Peyer's patch (tissue), 4 donors: ENCODE measurements at regions not wholly inside any gene's neighbourhood (a gene's known extent, or its start where the extent isn't known, plus 50 kb on each side); places are given as distances from the start of the nearest gene placed in this dataset.

ENCODE experiments used
- DNase-seq, 3 donors: peaks; one replicate each; pipeline ENCODE4 v3.0.0-alpha.2; 2017 to 2019
- H3K27ac ChIP-seq, 4 donors: fragments of 200-600 bp; sonication (generic); one replicate each; pipeline ENCODE4 v1.5.1; 2016 to 2019
- H3K27me3 ChIP-seq, 2 donors: fragments of 200-600 bp; sonication (generic); one replicate each; pipeline ENCODE4 v1.5.1; 2019
- H3K36me3 ChIP-seq, 3 donors: fragments of 200-600 bp; sonication (generic); one replicate each; pipeline ENCODE4 v1.5.1; 2016 to 2019
- H3K4me1 ChIP-seq, 4 donors: fragments of 200-600 bp; sonication (generic); one replicate each; pipeline ENCODE4 v1.5.1; 2016 to 2019
- H3K4me3 ChIP-seq, 4 donors: fragments of 200-600 bp; sonication (generic); 1 replicate in 3 of 4; 2 replicates in 1 of 4; pipeline ENCODE4 v1.5.1; 2016 to 2019; ENCODE audit warnings: mild to moderate bottlenecking in 1 of 4
- H3K9me3 ChIP-seq, 4 donors: fragments of 200-600 bp; sonication (generic); one replicate each; pipeline ENCODE4 v1.5.1; 2016 to 2019; ENCODE audit warnings: mild to moderate bottlenecking in 1 of 4
- POLR2A ChIP-seq, 2 donors: fragments of 450-650 bp; IDR thresholded peaks; one replicate each; pipeline ENCODE4 v1.5.1; 2017; ENCODE audit warnings: antibody characterized with exemption in 2 of 2, mild to moderate bottlenecking in 2 of 2, moderate library complexity in 2 of 2
- TF ChIP-seq, protein P1 (sequence below), 6 experiments: fragments of 450-650 bp in 4 of 6; fragments of 200-600 bp in 2 of 6; sonication (generic) in 1 of 6; IDR thresholded peaks; one replicate each; pipeline ENCODE4 v1.5.1; 2017 to 2019; ENCODE audit warnings: antibody characterized with exemption in 6 of 6, mild to moderate bottlenecking in 3 of 6, moderate library complexity in 1 of 6

DNA sequence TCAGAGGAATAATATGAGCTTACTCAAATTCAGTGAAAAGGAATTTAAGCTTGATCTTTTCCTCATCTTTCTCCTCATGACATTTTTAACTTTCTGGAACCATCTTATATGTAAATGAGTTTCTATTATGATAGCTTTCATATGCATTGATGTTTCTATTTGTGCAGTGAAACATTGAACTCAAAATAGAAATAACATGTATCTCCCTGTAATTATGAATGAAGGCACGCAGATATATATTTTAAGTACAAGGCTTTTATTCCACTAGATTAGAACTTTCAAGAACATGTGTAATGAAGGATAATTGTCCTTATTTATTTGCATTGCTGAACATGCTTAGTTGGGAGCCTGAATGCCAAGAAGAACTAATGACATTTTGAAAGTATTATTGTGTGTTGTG is 1391.7 kb upstream of the MIR17HG start:
- Histone ChIP-seq H3K27me3 (no peaks in the 10 kb centered on the region), H3K9me3 (no peaks in the 10 kb centered on the region), H3K4me3 (no peak overlapping the region), H3K4me1 (no peaks in the 10 kb centered on the region), H3K36me3 (no peaks in the 10 kb centered on the region), H3K27ac (no peak overlapping the region)
- no peak for DNase-seq
- TF ChIP-seq, protein P1, sequence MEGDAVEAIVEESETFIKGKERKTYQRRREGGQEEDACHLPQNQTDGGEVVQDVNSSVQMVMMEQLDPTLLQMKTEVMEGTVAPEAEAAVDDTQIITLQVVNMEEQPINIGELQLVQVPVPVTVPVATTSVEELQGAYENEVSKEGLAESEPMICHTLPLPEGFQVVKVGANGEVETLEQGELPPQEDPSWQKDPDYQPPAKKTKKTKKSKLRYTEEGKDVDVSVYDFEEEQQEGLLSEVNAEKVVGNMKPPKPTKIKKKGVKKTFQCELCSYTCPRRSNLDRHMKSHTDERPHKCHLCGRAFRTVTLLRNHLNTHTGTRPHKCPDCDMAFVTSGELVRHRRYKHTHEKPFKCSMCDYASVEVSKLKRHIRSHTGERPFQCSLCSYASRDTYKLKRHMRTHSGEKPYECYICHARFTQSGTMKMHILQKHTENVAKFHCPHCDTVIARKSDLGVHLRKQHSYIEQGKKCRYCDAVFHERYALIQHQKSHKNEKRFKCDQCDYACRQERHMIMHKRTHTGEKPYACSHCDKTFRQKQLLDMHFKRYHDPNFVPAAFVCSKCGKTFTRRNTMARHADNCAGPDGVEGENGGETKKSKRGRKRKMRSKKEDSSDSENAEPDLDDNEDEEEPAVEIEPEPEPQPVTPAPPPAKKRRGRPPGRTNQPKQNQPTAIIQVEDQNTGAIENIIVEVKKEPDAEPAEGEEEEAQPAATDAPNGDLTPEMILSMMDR (IDR thresholded peaks at IDR 0.05): no peak
- no peak for TF ChIP-seq POLR2A (IDR thresholded peaks at IDR 0.05)

DNA sequence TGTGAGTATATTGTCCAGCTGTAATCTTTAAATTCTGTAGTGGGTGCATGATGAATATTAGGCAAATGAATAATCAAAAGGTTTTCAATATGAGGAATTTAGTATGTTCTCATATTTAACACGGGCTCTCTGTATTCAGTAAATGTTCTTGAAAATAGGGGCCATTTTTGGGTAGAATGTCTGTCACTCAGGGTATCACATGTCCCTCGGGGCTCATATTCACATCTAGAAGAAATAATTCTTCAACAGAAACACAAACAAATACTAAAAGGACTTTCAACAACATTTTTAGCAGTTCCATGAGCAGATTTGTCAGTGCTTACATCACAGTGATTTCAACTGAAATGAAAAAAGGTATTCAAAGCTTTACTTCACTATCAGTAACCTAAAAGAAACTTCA is 1388.4 kb upstream of the MIR17HG start:
- Histone ChIP-seq H3K9me3 (no peaks in the 10 kb centered on the region), H3K4me3 (no peak overlapping the region), H3K27me3 (no peaks in the 10 kb centered on the region), H3K27ac (no peak overlapping the region), H3K4me1 (no peaks in the 10 kb centered on the region), H3K36me3 (no peaks in the 10 kb centered on the region)
- TF ChIP-seq POLR2A (IDR thresholded peaks at IDR 0.05): no peak
- TF ChIP-seq, protein P1 (IDR thresholded peaks at IDR 0.05): no peak
- no peak for DNase-seq

DNA sequence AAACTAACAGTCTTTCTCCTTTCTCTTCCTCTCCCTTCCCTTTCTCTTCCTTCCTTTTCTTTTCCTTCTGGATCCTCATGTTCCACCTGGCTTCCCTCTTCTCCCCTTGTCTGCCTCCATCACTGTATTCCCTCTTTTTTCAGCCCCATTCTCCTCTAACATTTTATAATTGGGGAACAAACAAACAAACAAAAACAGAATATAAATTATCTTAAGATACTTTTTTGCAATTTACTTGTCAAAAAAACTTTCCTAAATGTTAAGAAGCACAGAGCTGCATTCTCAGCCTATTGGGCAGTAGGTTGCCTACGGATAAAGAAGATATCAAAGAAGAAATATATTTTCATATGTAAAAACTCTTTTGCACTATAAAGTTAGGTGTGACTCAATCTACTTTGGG is 1382.2 kb upstream of the MIR17HG start:
- Histone ChIP-seq H3K9me3 (no peaks in the 10 kb centered on the region), H3K4me1 (no peaks in the 10 kb centered on the region), H3K27ac (no peak overlapping the region), H3K4me3 (no peak overlapping the region), H3K36me3 (no peaks in the 10 kb centered on the region), H3K27me3 (no peaks in the 10 kb centered on the region)
- TF ChIP-seq POLR2A (IDR thresholded peaks at IDR 0.05): no peak
- DNase-seq: no peak

DNA sequence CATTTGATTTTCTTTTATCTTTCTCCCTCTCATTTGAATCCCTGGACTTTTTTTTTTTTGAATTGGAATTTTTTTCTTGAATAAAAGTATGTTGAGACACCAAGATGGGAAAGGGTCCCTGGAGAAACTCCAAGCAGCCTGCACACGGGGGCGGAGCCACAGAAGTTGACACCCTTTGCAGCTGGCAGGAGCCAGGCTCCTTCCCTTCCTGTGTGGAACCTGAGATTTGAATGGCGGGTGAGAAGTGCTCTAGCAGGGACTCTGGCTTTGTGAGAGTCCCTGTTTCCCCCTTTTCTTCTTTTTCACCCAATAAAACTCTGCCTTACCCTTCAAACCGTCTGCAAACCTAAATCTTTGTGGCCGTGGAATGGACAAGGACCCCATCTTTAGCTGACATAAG is 1381.0 kb upstream of the MIR17HG start:
- Histone ChIP-seq H3K4me1 (no peaks in the 10 kb centered on the region), H3K27me3 (no peaks in the 10 kb centered on the region), H3K27ac (no peak overlapping the region), H3K9me3 (no peaks in the 10 kb centered on the region), H3K4me3 (no peak overlapping the region), H3K36me3 (no peaks in the 10 kb centered on the region)
- no peak for DNase-seq
- no peak for TF ChIP-seq POLR2A (IDR thresholded peaks at IDR 0.05)
- TF ChIP-seq, protein P1 (IDR thresholded peaks at IDR 0.05): no peak

DNA sequence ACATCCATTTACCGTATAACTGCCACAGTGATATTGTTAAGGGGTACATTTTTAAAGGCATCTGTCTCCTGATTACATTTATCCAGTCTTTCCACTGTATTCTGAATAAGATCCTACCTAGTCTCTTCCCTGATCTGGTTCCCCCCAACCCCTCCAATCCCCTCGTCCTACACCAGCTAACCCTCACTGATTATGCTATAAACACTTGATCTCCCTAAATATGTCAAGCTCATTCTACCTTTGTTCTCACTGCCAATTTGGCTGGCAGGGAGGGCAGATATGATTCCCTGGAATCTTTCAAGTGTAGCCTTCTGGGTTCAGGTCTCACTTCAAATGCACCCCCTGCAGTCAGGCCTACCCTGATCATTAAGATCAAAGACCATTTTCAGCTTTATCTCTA is 1379.8 kb upstream of the MIR17HG start:
- no peak overlapping the region for H3K4me3 ChIP-seq
- DNase-seq: no peak
- TF ChIP-seq, protein P1 (IDR thresholded peaks at IDR 0.05): no peak
- TF ChIP-seq POLR2A (IDR thresholded peaks at IDR 0.05): no peak

DNA sequence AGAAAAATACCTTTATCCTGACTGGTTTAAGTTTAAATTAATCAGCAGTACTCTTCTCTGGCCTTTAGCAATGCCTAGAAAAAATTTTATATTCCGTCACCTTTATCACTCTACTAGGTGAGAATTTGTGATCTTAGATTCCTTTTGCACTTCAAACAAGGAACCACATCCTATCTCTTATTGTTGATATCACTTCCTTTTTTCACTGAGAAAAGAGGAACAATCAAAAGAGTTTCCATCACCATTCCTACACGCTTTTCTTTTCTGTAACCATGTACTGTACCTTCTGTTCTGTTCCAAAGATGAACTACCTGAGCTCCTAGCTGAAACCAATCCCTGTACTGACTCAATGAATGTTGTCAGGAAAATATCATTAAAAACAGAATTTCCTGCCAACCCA is 1379.0 kb upstream of the MIR17HG start:
- Histone ChIP-seq H3K9me3 (no peaks in the 10 kb centered on the region), H3K27ac (no peak overlapping the region), H3K4me3 (no peak overlapping the region), H3K36me3 (no peaks in the 10 kb centered on the region), H3K27me3 (no peaks in the 10 kb centered on the region), H3K4me1 (no peaks in the 10 kb centered on the region)
- no peak for TF ChIP-seq POLR2A (IDR thresholded peaks at IDR 0.05)
- TF ChIP-seq, protein P1 (IDR thresholded peaks at IDR 0.05): no peak
- DNase-seq: no peak

More for the DNA sequence above, 1379.8 kb upstream of the MIR17HG start:
- Histone ChIP-seq H3K36me3 (no peaks in the 10 kb centered on the region), H3K27ac (no peak overlapping the region), H3K4me1 (no peaks in the 10 kb centered on the region), H3K27me3 (no peaks in the 10 kb centered on the region), H3K9me3 (no peaks in the 10 kb centered on the region)
